NCI-H446 (cell line): ENCODE measurements at regions not wholly inside any gene's neighbourhood (a gene's known extent, or its start where the extent isn't known, plus 50 kb on each side); places are given as distances from the start of the nearest gene placed in this dataset.

ENCODE experiments used
- DNase-seq, 2 experiments: peaks; one replicate each; lab custom pipeline; 2025; lab: John Stamatoyannopoulos, UW

- no peak for DNase-seq
Observed at GRCh38 chr2:76579911-76580310, 869.2 kb upstream of the GCFC2 start.

GRCh38 chr2:76572981-76573380, 862.3 kb upstream of the GCFC2 start:
- no peak for DNase-seq

- DNase-seq = no peak
Observed at GRCh38 chr2:76569819-76570218, 859.1 kb upstream of the GCFC2 start.

DNA sequence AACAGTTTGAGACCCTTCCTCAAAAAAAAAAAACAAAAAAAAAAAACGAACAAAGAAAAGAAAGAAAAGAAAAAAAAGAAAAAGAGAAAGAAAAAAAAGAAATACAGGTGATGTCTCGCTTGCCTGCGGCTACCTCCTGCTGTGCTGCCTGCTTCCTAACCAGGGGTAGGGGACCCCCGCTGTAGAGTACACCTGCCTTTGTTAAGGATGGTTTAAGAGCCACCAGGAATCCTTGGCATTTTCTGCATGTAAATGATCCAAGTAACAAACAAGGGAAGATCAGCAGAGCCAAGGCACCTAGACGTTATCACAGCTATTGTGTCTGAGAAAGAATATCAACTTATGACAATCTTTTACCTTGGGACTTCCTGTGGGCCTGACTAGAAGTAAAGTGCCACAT, 856.8 kb upstream of the GCFC2 start:
- no peak for DNase-seq

- DNase-seq = no peak
Observed at GRCh38 chr2:76564734-76565133, 854.0 kb upstream of the GCFC2 start.

- DNase-seq = no peak
Observed at GRCh38 chr2:76563730-76564129, 853.0 kb upstream of the GCFC2 start.

DNA sequence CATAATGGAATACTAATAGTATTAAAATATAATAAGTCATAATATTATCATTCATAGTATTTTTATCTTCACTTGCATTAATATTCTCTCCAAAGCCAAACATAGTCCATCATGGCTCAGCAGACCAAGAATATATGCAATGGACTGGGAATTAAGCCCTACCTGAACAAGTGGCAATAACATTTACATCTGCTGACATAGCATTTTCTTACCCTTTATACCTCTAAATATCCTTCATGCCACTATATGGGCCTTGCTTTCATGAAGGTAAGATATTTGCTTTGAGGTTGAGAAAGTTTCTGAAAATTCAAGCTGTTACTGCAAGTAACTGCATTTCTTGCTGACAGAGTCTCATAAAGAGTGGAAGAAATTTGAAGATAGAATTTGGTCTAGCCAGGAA, 847.4 kb upstream of the GCFC2 start:
- DNase-seq = no peak

DNA sequence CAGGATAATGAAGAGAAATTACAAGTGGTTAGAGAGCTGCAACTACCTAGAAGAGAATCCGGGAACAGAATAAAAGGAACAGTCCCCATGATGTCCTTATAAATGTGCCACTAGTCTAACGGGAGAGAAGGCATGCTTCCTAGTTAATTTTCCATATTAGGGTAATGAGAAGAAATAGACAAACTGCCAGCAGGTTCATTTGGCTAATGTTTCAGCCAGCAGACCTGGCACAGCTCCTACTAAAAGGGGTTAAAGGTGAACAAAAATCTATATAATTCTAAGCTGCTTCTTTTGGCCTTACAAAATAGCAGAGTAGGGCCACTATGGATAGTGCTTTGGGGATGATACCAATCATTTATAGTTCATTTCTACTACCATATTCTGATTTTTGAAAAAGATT, 845.3 kb upstream of the GCFC2 start:
- DNase-seq = no peak

- DNase-seq = no peak
Observed at GRCh38 chr2:76546207-76546606, 835.5 kb upstream of the GCFC2 start.

- DNase-seq = no peak
Observed at GRCh38 chr2:76544901-76545300, 834.2 kb upstream of the GCFC2 start.

DNA sequence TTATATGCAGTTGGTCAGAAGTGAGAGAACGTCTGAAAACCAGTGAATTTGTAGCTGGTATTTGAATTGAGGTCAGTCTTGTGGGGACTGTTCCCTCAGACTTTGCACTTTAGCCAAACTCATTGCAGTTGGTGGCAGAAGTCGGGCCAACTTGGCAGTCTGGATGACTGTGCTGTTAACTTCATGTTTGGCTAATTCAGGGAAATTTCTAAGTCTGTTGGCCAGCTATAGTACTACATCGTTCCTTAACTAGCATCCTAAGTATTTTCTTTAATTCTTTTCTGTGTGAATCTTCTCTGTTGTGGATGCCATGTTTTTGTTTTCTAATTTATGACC, 806.8 kb upstream of the GCFC2 start:
- no peak for DNase-seq

- DNase-seq = no peak
Observed at GRCh38 chr2:76516861-76517573, 806.3 kb upstream of the GCFC2 start.

- DNase-seq = no peak
Observed at GRCh38 chr2:76512201-76512820, 801.6 kb upstream of the GCFC2 start.

GRCh38 chr2:76506538-76506937, 795.8 kb upstream of the GCFC2 start:
- DNase-seq = no peak

- no peak for DNase-seq
Observed at GRCh38 chr2:76501641-76502040, 790.9 kb upstream of the GCFC2 start.

DNA sequence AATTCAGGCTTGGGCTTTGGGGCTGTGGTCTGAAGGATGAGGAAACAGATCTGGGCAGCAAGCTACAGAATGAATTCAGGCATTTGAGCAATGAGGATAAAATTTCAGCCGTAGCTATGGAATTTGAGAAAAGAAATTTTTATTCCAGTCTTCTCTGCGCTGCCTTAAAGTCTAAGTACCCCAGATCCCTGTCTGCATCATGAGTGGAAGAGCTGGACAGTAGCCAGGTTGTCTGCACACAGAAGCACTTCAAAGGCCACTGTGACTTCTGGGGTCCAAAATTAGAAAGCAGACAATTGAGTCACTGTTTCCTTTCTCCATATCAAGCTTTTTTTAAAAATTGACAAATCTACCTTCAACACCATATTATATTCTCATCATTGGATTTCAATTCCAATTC, 787.6 kb upstream of the GCFC2 start:
- DNase-seq = no peak

DNA sequence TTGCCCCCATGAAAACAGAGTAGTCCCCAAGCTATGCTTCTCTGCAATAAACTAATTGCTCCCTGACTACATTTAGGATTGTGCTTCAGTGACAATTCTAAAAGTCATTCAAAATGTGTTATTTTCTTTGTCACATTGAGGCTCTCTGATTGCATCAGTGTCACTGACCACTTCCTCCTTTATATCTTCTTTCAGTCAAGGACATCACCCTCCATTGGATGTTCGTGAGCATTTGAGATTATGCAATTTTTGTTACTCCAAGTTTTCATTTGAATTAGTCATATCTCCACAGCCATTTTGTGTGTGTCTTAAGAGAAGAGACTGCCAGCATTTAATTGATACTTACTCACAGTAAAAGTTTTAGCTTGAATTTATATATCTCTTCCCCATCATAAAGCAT, 780.8 kb upstream of the GCFC2 start:
- DNase-seq = no peak

DNA sequence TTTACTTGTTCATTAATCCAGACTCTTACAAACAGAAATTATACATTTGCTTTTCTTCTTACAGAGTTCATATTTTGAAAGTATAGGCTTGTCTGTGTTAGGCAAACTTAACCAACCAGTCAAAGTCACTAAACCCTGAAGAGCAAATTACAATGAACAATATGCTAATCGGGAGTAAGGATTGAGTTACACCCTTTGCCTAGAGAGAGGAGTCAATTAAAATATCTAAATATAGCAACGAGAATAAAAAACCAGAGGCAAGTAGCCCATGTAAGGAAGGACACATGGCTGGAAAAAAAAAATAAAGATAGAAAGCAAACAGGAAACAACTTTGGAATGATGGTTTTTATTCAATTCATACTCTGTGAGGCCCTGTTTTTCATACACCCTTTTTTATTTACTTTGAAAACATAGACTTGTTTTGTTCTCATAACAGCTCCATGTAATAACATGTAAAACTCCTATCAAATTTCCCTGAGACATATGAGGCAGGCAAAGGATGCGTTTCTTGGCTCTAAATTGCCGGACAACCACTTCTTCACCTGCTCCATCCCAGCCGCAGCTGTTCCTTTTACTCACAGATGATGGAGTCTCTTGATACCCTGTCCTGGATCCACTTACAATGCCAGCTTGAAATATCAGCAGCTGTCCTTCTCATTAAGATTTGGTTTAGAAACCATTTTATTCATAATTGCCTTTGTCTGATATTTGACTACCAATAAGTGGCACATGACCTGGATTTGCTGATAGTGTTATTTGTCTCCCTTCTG, 767.7 kb upstream of the GCFC2 start:
- no peak for DNase-seq

DNA sequence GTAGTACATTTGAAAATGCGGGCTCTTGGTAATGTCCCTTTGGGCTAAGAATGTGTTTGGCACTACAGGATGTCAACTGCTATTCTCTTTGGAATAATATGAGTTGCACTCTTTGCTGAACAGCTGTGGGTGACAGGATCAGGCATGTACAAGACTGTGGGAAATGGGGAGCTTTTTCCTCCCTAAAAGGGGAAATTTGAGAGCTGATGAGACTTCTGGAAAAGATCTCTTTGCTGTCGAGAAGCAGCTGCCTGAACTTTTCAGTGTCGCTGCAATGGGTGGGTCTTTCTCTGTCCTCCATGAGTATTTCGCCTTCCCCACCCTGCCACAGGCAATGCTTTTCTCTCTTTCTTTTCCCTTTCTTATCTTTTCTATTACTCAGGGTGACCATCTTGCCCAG, 762.2 kb upstream of the GCFC2 start:
- DNase-seq = no peak

- no peak for DNase-seq
Observed at GRCh38 chr2:76469066-76469465, 758.4 kb upstream of the GCFC2 start.

DNA sequence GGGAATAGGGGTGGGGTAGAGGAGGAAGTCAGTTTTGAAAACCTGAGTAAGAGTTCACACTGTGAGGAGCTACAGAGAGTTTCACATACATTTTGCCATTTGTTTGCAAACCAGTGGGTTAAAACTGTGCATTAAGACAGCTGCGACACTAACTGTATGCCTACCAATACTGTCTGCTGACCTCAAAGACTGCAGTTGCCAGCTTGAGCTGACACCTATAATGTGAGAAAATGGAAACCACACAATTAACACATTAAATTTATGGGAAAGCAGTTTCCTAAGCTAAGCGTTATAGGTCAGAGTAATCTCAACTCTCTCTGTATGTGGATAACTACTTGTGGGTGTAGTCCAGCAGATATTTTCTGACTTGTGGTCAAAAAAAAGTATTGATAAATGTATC, 756.6 kb upstream of the GCFC2 start:
- no peak for DNase-seq

- DNase-seq = no peak
Observed at GRCh38 chr2:76464310-76464709, 753.6 kb upstream of the GCFC2 start.

- no peak for DNase-seq
Observed at GRCh38 chr2:76461431-76461830, 750.7 kb upstream of the GCFC2 start.
